ENCODE measurements at regions not wholly inside any gene's neighbourhood (a gene's known extent, or its start where the extent isn't known, plus 50 kb on each side); places are given as distances from the start of the nearest gene placed in this dataset.
"Not testable (repeated sequence)": the region's sequence is repeated elsewhere in the genome, so short reads cannot be mapped to it uniquely, and the experiment has no call there.

DNA sequence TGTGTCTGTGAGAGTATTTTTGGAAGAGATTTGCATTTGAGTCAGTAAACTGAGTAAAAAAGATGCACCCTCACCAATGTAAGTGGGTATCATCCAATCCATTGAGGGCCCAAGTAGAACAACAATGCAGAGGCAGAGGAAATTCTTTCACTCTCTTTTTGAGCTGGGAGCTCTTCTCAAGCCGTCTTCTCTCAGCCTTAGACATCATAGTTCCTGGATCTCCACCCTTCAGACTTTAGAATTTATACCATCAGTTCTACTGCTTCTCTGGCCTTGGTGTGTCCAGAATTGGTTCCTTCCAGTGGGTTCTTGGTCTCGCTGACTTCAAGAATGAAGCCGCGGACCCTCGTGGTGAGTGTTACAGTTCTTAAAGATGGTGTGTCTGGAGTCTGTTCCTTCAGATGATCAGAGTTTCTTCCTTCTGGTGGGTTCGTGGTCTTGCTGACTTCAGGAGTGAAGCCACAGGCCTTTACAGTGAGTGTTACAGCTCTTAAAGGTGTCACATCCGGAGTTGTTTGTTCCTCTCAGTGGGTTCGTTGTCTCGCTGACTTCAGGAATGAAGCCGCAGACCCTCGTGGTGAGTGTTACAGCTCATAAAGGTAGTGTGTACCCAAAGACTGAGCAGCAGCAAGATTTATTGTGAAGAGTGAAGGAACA lies 187.5 kb upstream of the KCNMB2 start:
- not testable (repeated sequence) for DNase-seq

- not testable (repeated sequence) for DNase-seq
Observed at GRCh38 chr3:178349218-178349596, 187.0 kb upstream of the KCNMB2 start.

- no peak for DNase-seq
Observed at GRCh38 chr3:178350763-178351162, 185.5 kb upstream of the KCNMB2 start.

DNA sequence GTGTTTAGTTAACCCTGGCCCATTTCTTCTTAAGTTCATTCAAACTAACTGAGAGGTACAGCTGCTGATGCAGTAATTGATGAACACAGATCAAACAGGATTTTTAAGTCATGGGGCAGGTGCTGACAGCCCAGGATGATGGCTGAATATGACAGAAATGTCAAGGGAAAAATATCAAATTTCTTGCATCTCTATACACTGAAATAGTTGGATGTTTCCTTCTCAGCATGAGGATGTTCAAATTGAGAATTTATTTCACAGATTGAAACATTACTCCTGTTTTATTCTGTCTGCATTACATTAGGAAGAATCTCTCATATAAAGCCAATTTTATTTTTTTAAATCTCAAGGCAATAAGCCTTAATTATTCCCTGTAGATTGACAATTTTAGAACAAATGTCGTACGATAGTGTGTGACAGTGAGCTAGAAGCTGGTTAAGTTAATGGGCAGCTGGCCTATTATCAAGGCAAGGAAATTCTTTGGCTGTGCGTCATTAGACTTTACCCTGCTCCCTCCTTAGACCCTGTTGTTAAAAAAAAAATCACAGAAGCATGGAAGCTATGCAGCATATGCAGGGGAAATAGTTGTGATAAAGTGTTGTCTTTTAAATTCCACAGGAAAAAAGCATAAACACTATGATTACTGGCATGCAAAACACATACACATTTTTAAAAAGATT lies 183.8 kb upstream of the KCNMB2 start:
- no peak for DNase-seq

- DNase-seq, result no peak
Observed at GRCh38 chr3:178353006-178353694, 183.1 kb upstream of the KCNMB2 start.

DNA sequence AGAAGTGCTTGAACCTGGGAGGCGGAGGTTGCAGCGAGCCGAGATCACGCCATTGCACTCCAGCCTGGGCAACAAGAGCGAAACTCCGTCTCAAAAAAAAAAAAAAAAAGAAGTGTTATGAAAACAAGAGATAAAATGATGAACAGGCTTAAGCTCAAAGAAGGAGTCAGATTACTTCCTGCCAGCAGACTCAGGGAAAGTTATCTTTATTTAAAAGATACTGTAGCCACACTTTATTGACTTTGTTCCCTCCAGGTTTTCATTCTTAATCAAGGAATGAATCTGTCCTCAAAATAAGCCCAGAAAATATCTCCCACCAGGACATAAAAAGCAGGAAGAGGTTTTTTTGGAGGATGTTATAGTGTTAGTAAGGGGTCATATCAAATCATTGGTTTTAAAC lies 176.5 kb upstream of the KCNMB2 start:
- no peak for DNase-seq

- DNase-seq, result not testable (repeated sequence)
Observed at GRCh38 chr3:178363048-178363447, 173.2 kb upstream of the KCNMB2 start.

- no peak for DNase-seq
Observed at GRCh38 chr3:178367817-178368617, 168.2 kb upstream of the KCNMB2 start.

DNA sequence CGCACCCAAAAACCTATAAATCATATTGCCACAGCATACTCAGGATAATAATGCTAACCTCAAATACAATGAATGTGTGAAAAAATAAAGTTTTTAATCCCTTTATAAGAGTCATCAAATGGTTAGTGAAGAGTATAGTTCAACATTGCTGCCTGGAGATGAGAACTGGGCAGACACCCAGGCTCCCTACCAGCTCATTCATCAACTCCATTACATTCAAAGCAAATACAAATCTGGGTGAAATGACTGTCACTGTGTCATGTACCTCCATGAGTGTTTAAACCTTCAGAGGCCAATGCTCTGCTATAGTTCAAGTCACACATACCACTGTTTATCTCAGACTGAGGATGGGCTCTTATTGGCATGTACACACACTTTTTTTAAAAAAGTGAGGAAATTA lies 167.2 kb upstream of the KCNMB2 start:
- DNase-seq, result no peak

GRCh38 chr3:178369811-178370210 lies 166.4 kb upstream of the KCNMB2 start:
- DNase-seq, result no peak

DNA sequence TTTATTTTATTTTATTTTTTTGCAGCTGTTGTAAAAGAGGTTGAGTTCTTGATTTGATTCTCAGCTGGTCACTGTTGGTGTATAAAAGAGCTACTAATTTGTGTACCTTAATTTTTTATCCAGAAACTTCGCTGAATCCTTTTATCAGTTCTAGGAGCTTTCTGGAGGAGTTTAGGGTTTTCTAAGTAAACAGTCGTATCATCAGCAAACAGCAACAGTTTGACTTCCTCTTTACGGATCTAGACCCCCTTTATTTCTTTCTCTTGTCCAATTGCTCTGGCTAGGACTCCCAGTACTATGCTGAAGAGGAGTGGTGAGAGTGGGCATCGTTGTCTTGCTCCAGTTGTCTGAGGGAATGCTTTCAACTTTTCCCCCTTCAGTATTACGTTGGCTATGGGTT lies 165.8 kb upstream of the KCNMB2 start:
- DNase-seq, result no peak

DNA sequence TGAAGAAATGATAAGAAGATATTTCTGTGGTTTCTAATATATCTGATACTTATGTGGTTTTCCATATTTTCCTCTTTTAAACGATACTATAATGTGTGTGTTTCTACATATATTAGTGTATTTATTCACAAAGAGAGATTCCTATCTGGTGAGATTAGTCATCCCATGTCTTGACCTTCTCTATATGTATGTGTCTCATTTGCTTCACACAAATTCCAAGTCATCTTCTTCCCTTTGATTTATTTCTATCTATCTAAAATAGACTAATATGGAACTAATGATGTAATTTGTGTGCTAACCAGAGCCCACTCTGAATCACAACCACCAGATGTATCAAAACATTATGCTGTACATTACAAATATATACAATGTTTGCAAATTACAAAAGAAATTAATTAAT lies 154.7 kb upstream of the KCNMB2 start:
- no peak for DNase-seq

GRCh38 chr3:178381971-178382448 lies 154.2 kb upstream of the KCNMB2 start:
- DNase-seq, result no peak

DNA sequence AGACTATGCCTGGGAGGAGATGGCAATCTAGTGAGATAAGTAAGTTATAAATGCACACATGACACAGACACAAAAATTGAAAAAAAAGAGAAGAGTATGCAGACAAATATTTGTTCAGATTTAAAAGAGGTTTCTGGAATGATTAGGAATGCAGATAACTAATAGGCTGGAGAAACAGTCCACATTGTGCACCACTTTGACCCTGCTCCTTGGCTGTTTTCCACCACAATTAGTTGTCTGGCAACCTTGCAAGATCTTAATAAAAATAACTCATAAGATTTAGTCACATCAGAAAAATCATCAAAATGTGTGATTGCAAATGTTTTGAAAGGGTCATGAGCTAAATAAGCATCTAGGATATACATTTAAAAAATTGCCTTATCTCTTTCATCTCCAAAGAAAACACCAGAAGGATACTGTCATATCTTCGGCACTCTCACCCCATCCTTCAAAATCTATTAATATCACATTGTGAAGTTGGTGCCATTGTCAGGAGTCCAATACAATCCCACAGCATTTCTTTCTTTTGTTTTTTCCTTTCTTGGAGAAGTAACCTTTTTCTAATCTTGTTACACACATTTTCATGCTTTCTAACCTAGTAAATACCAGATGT lies 153.7 kb upstream of the KCNMB2 start:
- no peak for DNase-seq

- DNase-seq, result no peak
Observed at GRCh38 chr3:178384321-178385230, 151.7 kb upstream of the KCNMB2 start.

GRCh38 chr3:178385280-178385952 lies 150.8 kb upstream of the KCNMB2 start:
- no peak for DNase-seq

DNA sequence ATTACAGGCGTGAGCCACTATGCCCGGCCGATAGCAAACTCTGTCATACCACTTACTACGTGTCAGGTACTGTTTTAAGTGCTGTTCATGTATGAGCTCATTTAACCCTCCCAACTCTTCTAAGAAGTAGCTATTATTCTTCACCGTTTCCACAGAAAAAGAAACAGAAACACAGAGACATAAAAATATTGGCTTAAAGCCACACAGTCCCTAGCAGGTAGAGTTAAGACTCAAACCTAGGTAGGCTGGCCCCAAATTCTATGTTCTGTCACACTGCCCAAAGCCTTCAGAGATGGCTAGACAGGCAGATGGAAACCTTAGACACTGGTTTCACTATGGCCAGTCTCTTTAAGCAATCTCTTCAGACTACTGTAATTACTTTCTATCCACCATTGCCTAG lies 149.8 kb upstream of the KCNMB2 start:
- DNase-seq, result no peak

- DNase-seq, result no peak
Observed at GRCh38 chr3:178386880-178387279, 149.4 kb upstream of the KCNMB2 start.

- no peak for DNase-seq
Observed at GRCh38 chr3:178388473-178388872, 147.8 kb upstream of the KCNMB2 start.

GRCh38 chr3:178389258-178389657 lies 147.0 kb upstream of the KCNMB2 start:
- no peak for DNase-seq

DNA sequence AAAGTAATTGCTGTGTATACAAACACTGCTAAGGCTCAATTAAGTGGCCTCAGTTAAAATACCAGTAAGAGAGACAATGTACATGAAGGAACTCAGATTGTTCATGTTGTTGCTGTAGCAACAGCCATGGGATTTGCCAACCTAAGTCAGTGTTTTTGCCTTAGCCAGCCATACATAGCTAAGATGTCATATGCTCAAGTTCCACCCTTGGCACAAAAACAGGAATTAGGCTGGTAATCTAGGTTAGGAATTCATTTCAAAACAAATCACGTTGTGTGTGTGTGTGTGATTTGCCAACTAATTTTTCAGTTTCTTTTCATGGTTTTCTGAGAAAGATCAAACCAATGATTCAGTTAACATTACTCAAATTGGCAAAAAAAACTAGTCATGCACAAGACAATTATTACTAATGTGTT lies 143.7 kb upstream of the KCNMB2 start:
- no peak for DNase-seq

Measured in SIG-M5 (cell line).